GM03348 (cell line): ENCODE measurements at regions not wholly inside any gene's neighbourhood (a gene's known extent, or its start where the extent isn't known, plus 50 kb on each side); places are given as distances from the start of the nearest gene placed in this dataset.
"Not testable (repeated sequence)": the region's sequence is repeated elsewhere in the genome, so short reads cannot be mapped to it uniquely, and the experiment has no call there.

Source experiments
- DNase-seq: peaks from one replicate; pipeline ENCODE4 v3.0.0; 2012; ENCODE audit warnings: low spot score

- DNase-seq, result no peak
Measured at GRCh38 chr15:87578776-87579175, 677.8 kb downstream of the NTRK3 start.

- DNase-seq, result no peak
Measured at GRCh38 chr15:87577336-87577735, 679.2 kb downstream of the NTRK3 start.

- DNase-seq, result no peak
Measured at GRCh38 chr15:87576486-87577176, 679.9 kb downstream of the NTRK3 start.

- no peak for DNase-seq
Measured at GRCh38 chr15:87575896-87576473, 680.6 kb downstream of the NTRK3 start.

GRCh38 chr15:87573534-87573933 lies 683.0 kb downstream of the NTRK3 start:
- DNase-seq, result no peak

GRCh38 chr15:87573039-87573438 lies 683.5 kb downstream of the NTRK3 start:
- no peak for DNase-seq

- no peak for DNase-seq
Measured at GRCh38 chr15:87572381-87572910, 684.1 kb downstream of the NTRK3 start.

- no peak for DNase-seq
Measured at GRCh38 chr15:87570206-87570605, 686.3 kb downstream of the NTRK3 start.

- DNase-seq, result no peak
Measured at GRCh38 chr15:87569581-87569980, 687.0 kb downstream of the NTRK3 start.

GRCh38 chr15:87567406-87568030 lies 689.0 kb downstream of the NTRK3 start:
- DNase-seq, result no peak

- no peak for DNase-seq
Measured at GRCh38 chr15:87566236-87566635, 690.3 kb downstream of the NTRK3 start.

- no peak for DNase-seq
Measured at GRCh38 chr15:87564681-87565080, 691.9 kb downstream of the NTRK3 start.

- DNase-seq, result no peak
Measured at GRCh38 chr15:87563869-87564268, 692.7 kb downstream of the NTRK3 start.

- DNase-seq, result no peak
Measured at GRCh38 chr15:87562203-87562602, 694.3 kb downstream of the NTRK3 start.

GRCh38 chr15:87561641-87562040 lies 694.9 kb downstream of the NTRK3 start:
- no peak for DNase-seq

GRCh38 chr15:87557881-87558280 lies 698.7 kb downstream of the NTRK3 start:
- DNase-seq, result no peak

- DNase-seq, result no peak
Measured at GRCh38 chr15:87556886-87557285, 699.7 kb downstream of the NTRK3 start.

- no peak for DNase-seq
Measured at GRCh38 chr15:87549860-87550259, 706.7 kb downstream of the NTRK3 start.

- no peak for DNase-seq
Measured at GRCh38 chr15:87549296-87549695, 707.2 kb downstream of the NTRK3 start.

GRCh38 chr15:87548590-87548989 lies 707.9 kb downstream of the NTRK3 start:
- DNase-seq, result not testable (repeated sequence)

GRCh38 chr15:87547470-87548181 lies 708.9 kb downstream of the NTRK3 start:
- peak; percentile 23 for DNase-seq

- no peak for DNase-seq
Measured at GRCh38 chr15:87538327-87538834, 718.2 kb downstream of the NTRK3 start.
